ENCODE measurements at regions not wholly inside any gene's neighbourhood (a gene's known extent, or its start where the extent isn't known, plus 50 kb on each side); places are given as distances from the start of the nearest gene placed in this dataset.

- ATAC-seq = no peak
- H3K4me1 ChIP-seq (ENCODE audit: control insufficient read depth, insufficient read depth, low read length) = no peaks in the 10 kb centered on the region
- no peak overlapping the region for H3K27ac ChIP-seq (ENCODE audit: low read length)
- no peaks in the 10 kb centered on the region for H3K36me3 ChIP-seq (ENCODE audit: control insufficient read depth, insufficient read depth, low read length)
- no peaks in the 10 kb centered on the region for H3K27me3 ChIP-seq (ENCODE audit: control insufficient read depth, insufficient read depth, low read length)
- in situ Hi-C loops (cut with HindIII; ENCODE audit: low pct_unique_long_range_greater_than_20kb, low sequenced_read_pairs) (no loop called here), intact Hi-C loops (cut with micrococcal nuclease; ENCODE audit: unreplicated experiment) (no loop called here)
- no TSS peak for BruUV-seq (replicated peaks)
- H3K4me3 ChIP-seq (ENCODE audit: low read depth in 2 of 2, low read length in 2 of 2) = no peak overlapping the region
- CTCF ChIA-PET = no interaction called here
- POLR2A ChIA-PET = no interaction called here
- no peak for TF ChIP-seq TCF7L2 (IDR thresholded peaks at IDR 0.05; ENCODE audit: low read depth, low read length)
- TF ChIP-seq CTCF (IDR thresholded peaks at IDR 0.05) = no peak
- TF ChIP-seq SIN3A (IDR thresholded peaks at IDR 0.05; ENCODE audit: borderline replicate concordance, insufficient read depth, low read depth, low read length) = no peak
- no peak for TF ChIP-seq REST (IDR thresholded peaks at IDR 0.05; ENCODE audit: insufficient read depth in 1 of 2, low read depth in 2 of 2, low read length in 1 of 2)
- H3K9me3 ChIP-seq (ENCODE audit: control insufficient read depth, insufficient read depth, low read depth, low read length) = no peaks in the 10 kb centered on the region
- no peak for DNase-seq (ENCODE audit: low read depth, low spot score)
Measured at GRCh38 chr2:217037353-217037752, 177.5 kb upstream of the TNP1 start.

GRCh38 chr2:217035967-217036366 is 176.1 kb upstream of the TNP1 start:
- H3K27me3 ChIP-seq (ENCODE audit: control insufficient read depth, insufficient read depth, low read length) = no peaks in the 10 kb centered on the region
- in situ Hi-C loops (cut with HindIII; ENCODE audit: low pct_unique_long_range_greater_than_20kb, low sequenced_read_pairs) = no loop called here
- no peaks in the 10 kb centered on the region for H3K36me3 ChIP-seq (ENCODE audit: control insufficient read depth, insufficient read depth, low read length)
- no peaks in the 10 kb centered on the region for H3K9me3 ChIP-seq (ENCODE audit: control insufficient read depth, insufficient read depth, low read depth, low read length)
- H3K4me3 ChIP-seq (ENCODE audit: low read depth in 2 of 2, low read length in 2 of 2) = no peak overlapping the region
- H3K27ac ChIP-seq (ENCODE audit: low read length) = no peak overlapping the region
- intact Hi-C loops (cut with micrococcal nuclease; ENCODE audit: unreplicated experiment) = no loop called here
- no peak for TF ChIP-seq POLR2AphosphoS5 (IDR thresholded peaks at IDR 0.05; ENCODE audit: low read depth, low read length)
- TF ChIP-seq REST (IDR thresholded peaks at IDR 0.05; ENCODE audit: insufficient read depth in 1 of 2, low read depth in 2 of 2, low read length in 1 of 2) = no peak
- TF ChIP-seq SIN3A (IDR thresholded peaks at IDR 0.05; ENCODE audit: borderline replicate concordance, insufficient read depth, low read depth, low read length) = no peak
- TF ChIP-seq CTCF (IDR thresholded peaks at IDR 0.05) = no peak
- TF ChIP-seq TCF7L2 (IDR thresholded peaks at IDR 0.05; ENCODE audit: low read depth, low read length) = no peak
- ChIA-PET POLR2A (no interaction called here), CTCF (no interaction called here)
- DNase-seq (ENCODE audit: low read depth, low spot score) = no peak
- ATAC-seq = no peak
- BruUV-seq (replicated peaks) = no TSS peak
- H3K4me1 ChIP-seq (ENCODE audit: control insufficient read depth, insufficient read depth, low read length) = no peaks in the 10 kb centered on the region

Measured in Panc1 (cell line).